GM19372 (cell line): ENCODE measurements at regions not wholly inside any gene's neighbourhood (a gene's known extent, or its start where the extent isn't known, plus 50 kb on each side); places are given as distances from the start of the nearest gene placed in this dataset.

Experiments used
- ATAC-seq: cut with Tn5 transposase; IDR thresholded peaks from one replicate; pipeline ENCODE4 v1.9.1; 2021; ENCODE audit warnings: mild to moderate bottlenecking, low read depth, moderate library complexity; ENCODE audit not compliant: unreplicated experiment

- no peak for ATAC-seq
Measured at GRCh38 chr14:86015941-86016340, 486.0 kb downstream of the FLRT2 start.

GRCh38 chr14:86015511-86015910, 485.6 kb downstream of the FLRT2 start:
- ATAC-seq: no peak

DNA sequence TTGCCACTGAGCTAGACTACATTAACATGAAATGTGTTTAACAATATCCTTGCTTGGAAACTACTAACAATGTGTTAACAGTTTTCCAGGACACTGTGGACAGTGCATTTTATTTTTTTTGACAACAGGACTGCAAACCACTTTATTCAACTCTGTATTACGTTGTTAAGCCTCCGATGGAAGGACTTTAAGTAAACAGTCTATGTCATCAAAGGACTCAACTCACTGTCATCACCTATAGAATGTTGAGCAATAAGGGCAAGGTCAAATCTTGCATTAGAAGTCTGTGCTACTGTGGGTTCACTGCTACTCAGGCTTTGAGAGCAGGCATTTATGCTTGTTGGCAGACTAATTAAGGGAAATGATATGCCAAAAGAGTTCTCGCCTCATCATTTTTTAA, 483.7 kb downstream of the FLRT2 start:
- no peak for ATAC-seq

GRCh38 chr14:86012461-86012860, 482.5 kb downstream of the FLRT2 start:
- no peak for ATAC-seq

DNA sequence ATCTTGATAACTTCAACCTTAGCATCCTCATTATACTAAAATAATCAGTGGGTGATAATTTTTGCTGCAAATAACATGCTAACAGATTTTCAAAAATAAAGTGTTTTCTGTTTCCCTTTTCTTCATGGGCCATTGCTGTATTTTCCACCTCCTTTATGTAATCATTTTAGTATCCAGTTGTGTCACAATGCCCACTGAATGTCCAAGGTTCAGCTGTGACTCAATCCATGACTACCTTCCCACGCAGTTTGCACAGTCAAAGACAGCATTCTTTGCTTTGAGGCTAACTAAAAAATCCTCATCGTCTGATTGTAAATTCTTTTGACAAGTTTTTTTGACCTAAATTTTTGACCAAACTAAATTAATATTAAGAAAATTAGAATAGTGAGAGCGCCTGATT, 474.1 kb downstream of the FLRT2 start:
- ATAC-seq: no peak

DNA sequence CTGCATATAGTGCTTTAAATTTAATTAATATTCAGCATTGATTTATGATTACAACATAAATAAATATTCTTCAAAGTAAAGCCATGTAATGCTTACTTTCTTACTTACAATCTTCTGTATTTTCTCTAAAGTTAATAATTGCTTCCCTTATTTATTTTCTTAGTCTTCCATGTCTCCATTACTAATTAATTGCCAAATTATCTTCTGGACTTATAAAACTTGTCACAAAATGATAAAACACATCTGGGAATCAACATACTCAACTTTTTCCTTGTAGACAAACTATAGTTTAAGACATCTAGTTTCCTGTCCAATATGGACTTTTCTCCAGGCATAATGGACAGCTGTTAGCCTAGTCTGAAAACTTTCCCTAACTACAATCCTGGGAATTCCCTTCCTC, 466.6 kb downstream of the FLRT2 start:
- ATAC-seq: no peak

- no peak for ATAC-seq
Measured at GRCh38 chr14:85991156-85991555, 461.2 kb downstream of the FLRT2 start.

- ATAC-seq: no peak
Measured at GRCh38 chr14:85987907-85988306, 458.0 kb downstream of the FLRT2 start.

GRCh38 chr14:85987292-85987691, 457.3 kb downstream of the FLRT2 start:
- ATAC-seq: no peak

DNA sequence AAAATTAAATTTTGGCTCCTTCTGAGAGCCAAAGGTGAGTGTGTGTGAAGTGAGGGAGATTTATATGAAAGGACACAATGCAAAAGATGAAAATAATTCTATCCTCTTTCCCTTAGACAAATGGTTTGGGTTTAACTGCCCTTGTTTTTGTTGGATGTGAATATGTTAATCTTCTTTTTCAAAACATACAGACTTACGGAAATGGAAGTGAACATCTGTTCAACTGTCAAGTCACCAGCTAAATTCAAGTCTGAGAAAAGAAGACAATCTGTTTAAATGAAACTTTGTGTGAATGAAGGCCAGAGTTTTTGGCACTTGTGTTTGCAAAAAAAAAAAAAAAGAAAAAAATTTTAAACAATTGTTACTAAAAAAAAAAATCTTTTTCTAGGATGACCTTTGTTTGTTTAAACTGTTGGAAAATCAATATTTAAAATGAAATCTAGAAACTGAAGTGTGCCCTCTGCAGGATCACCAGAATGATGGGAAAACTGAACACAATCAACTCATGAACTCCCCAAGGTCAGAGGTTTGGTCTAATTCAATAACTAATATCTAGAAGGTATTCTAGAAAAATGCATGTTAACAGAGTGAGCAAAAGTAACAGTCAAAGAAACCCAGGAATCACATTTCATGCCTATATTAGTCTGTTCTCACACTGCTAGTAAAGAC, 448.8 kb downstream of the FLRT2 start:
- ATAC-seq: no peak

DNA sequence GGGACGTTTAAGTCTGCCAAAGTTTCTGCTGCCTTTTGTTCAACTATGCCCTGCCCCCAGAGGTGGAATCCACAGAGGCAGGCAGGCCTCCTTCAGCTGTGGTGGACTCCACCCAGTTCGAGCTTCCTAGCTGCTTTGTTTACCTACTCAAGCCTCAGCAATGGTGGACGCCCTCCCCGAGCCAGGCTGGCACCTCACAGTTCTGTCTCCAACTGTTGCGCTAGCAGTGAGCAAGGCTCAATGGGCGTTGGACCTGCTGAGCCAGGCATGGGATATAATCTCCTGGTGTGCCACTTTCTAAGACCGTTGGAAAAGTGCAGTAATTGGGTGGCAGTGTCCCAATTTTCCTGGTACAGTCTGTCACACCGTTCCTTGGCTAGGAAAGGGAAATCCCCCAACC, 444.7 kb downstream of the FLRT2 start:
- no peak for ATAC-seq

GRCh38 chr14:85963486-85963885, 433.5 kb downstream of the FLRT2 start:
- ATAC-seq: no peak

DNA sequence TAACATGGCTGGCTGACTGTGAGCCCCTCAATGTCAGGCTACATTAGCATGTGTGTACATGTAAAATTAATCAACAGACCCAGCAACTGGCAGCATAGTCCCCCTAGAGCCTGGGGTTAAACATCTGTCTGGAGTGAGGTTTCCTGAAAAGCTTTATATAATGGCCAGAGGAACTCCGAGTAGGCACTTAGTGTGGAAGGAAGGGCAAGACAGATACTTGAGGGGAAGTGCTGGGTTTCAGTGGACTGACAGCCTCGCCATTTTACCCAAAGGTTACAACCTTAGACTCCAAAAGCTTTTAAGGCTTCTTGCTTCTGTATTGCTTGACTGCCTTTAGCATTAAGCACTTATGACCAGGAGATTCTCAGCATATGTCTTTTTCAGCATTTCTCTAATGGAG, 430.8 kb downstream of the FLRT2 start:
- ATAC-seq: no peak

DNA sequence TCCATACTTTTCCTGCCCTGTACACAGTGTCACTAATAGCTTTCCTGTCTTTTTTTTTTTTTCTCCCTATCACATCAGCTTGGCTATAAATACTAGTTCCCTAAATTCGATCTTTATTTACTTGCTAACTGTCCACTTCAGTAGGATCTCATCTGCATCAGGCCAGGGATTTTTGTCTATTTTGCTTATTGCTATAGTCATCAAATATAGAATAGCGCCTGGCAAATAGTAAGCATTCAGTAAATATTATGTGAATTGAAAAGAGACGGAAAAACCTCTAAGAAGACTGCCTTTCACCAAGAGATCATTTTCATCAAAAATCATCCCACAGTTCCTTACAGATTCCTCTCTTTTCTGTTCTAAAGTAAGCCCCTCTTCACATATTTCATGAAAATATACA, 429.1 kb downstream of the FLRT2 start:
- no peak for ATAC-seq

GRCh38 chr14:85958069-85958468, 428.1 kb downstream of the FLRT2 start:
- ATAC-seq: no peak

- no peak for ATAC-seq
Measured at GRCh38 chr14:85953265-85953664, 423.3 kb downstream of the FLRT2 start.

- no peak for ATAC-seq
Measured at GRCh38 chr14:85948153-85948552, 418.2 kb downstream of the FLRT2 start.

DNA sequence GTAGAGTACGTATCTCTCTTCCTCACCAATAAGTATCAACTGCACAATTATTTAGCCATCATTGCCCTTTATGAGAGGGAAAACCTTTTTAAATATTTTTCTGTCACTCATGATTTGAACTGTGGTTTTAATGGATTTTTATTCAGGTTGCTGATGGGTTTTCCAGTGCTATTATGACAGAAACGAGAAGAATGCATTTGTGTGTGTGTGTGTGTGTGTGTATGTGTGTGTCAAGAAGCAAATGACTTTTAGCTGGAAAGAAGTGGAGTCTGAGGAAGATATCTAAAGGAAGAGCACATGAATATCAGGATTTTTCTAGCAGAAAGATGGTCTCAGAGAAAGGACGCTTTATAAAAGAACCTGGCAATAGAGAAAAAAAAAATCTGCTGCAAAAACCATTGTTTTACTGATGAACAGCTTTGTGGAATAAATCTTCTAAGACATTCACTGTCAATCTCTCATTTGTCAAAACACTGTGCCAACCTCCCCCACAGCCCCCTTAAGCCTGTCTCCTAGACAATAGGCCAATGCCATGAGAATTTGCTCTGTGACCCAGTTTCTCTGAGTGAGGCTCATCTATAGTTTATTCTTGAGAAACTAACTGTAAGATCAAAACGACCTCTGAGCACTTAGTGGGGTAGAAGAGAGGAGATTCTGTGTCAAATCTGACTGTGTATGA, 417.7 kb downstream of the FLRT2 start:
- ATAC-seq: no peak

DNA sequence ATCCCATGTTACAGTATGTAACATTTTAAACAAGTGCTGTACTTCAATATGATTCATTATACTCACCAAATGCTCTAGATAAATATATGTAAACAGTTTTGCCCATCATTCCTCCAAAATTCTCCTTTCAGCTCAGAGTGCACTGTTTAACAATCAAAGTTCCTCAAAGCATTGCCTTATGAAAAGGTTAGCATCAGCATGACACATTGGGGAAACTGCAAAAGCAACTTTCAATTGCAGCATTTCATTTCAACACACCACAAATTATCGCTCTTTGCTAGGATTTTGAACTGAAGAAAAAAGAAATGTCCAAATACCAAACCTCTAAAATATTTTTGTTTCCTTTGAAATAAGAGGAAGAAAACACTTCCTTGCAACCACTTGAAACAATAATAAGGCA, 413.2 kb downstream of the FLRT2 start:
- no peak for ATAC-seq

DNA sequence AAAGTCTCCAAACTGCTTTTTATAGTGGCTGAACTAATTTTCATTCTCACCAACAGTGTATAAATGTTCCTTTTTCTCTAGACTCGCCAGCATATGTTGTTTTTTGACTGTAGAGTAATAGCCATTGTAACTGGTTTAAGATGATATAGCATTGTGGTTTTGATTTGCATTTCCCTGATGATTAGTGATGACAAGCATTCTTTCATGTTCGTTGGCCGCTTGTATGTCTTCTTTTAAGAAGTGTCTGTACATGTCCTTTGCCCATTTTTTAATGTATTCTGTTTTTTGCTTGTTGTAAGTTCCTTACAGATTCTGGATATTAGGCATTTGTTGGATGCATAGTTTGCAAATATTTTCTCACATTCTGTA, 404.9 kb downstream of the FLRT2 start:
- peak; percentile 47 for ATAC-seq

- ATAC-seq: peak; percentile 84
Measured at GRCh38 chr14:85934123-85934885, 404.4 kb downstream of the FLRT2 start.

DNA sequence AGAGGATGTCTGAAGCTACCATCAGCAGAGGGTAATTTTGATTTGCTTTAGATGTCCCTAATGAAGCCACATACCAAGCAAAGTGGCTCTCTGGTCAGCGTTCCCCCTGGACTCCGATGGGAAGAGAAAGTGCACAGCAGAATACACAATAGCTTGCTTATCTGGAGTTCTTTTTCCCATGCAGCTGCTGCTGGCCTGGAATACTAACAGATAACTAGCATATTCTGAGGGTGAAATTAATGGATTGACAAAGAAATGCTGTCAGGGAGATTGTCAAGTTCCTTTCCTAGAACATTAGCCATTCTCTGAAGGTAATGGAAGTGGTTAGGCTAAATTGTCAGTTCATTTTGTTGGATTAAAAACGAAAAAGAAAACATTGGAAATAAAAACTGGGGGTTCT, 391.3 kb downstream of the FLRT2 start:
- no peak for ATAC-seq
